Astrocyte (in vitro differentiated cells and primary cell): ENCODE measurements at regions not wholly inside any gene's neighbourhood (a gene's known extent, or its start where the extent isn't known, plus 50 kb on each side); places are given as distances from the start of the nearest gene placed in this dataset.

Experiments
- DNase-seq: peaks from one replicate; pipeline ENCODE4 v3.0.0-alpha.2; 2010; ENCODE audit warnings: low read depth
- FAIRE-seq: peaks from 2 replicates; lab custom pipeline; 2011; peaks lifted over from hg19 to GRCh38; lab: Jason Lieb, UNC
- H2AFZ ChIP-seq: 2 replicates; pipeline ENCODE4 v1.6.0; 2012; ENCODE audit warnings: low read depth, low read length, inconsistent platforms
- H3K27ac ChIP-seq: 2 replicates; pipeline ENCODE4 v1.5.1; 2011; ENCODE audit warnings: low read depth, low read length, inconsistent platforms
- H3K27me3 ChIP-seq: 2 replicates; pipeline ENCODE4 v1.6.0; 2011; ENCODE audit warnings: low read length, inconsistent platforms; ENCODE audit not compliant: insufficient read depth
- H3K36me3 ChIP-seq: 2 replicates; pipeline ENCODE4 v1.5.1; 2011; ENCODE audit warnings: low read length, inconsistent platforms; ENCODE audit not compliant: insufficient read depth
- H3K4me1 ChIP-seq: 2 replicates; pipeline ENCODE4 v1.5.1; 2011; ENCODE audit warnings: low read length, inconsistent platforms; ENCODE audit not compliant: insufficient read depth
- H3K4me2 ChIP-seq: 2 replicates; pipeline ENCODE4 v1.6.0; 2012; ENCODE audit warnings: low read length, inconsistent platforms
- H3K4me3 ChIP-seq: 2 replicates; pipeline ENCODE4 v1.5.1; 2011; ENCODE audit warnings: low read depth, mild to moderate bottlenecking, low read length, inconsistent platforms; ENCODE audit not compliant: insufficient read depth
- H3K79me2 ChIP-seq: 2 replicates; pipeline ENCODE4 v1.6.0; 2012; ENCODE audit warnings: mild to moderate bottlenecking, low read length, inconsistent platforms; ENCODE audit not compliant: insufficient read depth
- H3K9ac ChIP-seq: 2 replicates; pipeline ENCODE4 v1.6.0; 2012; ENCODE audit warnings: mild to moderate bottlenecking, low read length, inconsistent platforms
- H3K9me3 ChIP-seq: 2 replicates; pipeline ENCODE4 v1.5.1; 2012; ENCODE audit warnings: low read depth, mild to moderate bottlenecking, low read length, inconsistent platforms; ENCODE audit not compliant: insufficient read depth
- H4K20me1 ChIP-seq: 2 replicates; pipeline ENCODE4 v1.6.0; 2012; ENCODE audit warnings: low read length, inconsistent platforms; ENCODE audit not compliant: insufficient read depth
- H3K27ac Mint-ChIP-seq: one replicate; pipeline ENCODE4 v1.8.0; 2021; ENCODE audit warnings: mild to moderate bottlenecking, mixed read lengths; ENCODE audit not compliant: unreplicated experiment
- H3K27me3 Mint-ChIP-seq: one replicate; pipeline ENCODE4 v1.8.0; 2021; ENCODE audit warnings: low read depth, mixed read lengths; ENCODE audit not compliant: unreplicated experiment
- H3K36me3 Mint-ChIP-seq: one replicate; pipeline ENCODE4 v1.8.0; 2021; ENCODE audit warnings: low read depth, mixed read lengths; ENCODE audit not compliant: unreplicated experiment
- H3K4me1 Mint-ChIP-seq: one replicate; pipeline ENCODE4 v1.8.0; 2021; ENCODE audit warnings: low read depth, mixed read lengths; ENCODE audit not compliant: unreplicated experiment
- H3K4me3 Mint-ChIP-seq: one replicate; pipeline ENCODE4 v1.8.0; 2021; ENCODE audit warnings: mild to moderate bottlenecking, moderate library complexity, mixed read lengths; ENCODE audit not compliant: unreplicated experiment
- H3K9me3 Mint-ChIP-seq: one replicate; pipeline ENCODE4 v1.8.0; 2021; ENCODE audit warnings: mild to moderate bottlenecking, mixed read lengths; ENCODE audit not compliant: unreplicated experiment
- CTCF ChIP-seq: IDR thresholded peaks from 2 replicates; pipeline ENCODE4 v1.5.1; 2011; ENCODE audit warnings: low read depth, mild to moderate bottlenecking, inconsistent platforms, low read length, moderate library complexity; ENCODE audit not compliant: insufficient read depth
- EZH2 ChIP-seq: IDR thresholded peaks from 2 replicates; pipeline ENCODE4 v1.6.1; 2012; ENCODE audit warnings: mild to moderate bottlenecking, low read length, inconsistent platforms; ENCODE audit not compliant: insufficient read depth

- no peak overlapping the region for H2AFZ ChIP-seq
- Mint-ChIP-seq H3K27ac (no peak overlapping the region), H3K9me3 (peaks cover 6% of the 10 kb centered on the region), H3K4me1 (no peaks in the 10 kb centered on the region), H3K27me3 (no peaks in the 10 kb centered on the region), H3K4me3 (no peak overlapping the region), H3K36me3 (no peaks in the 10 kb centered on the region)
- no peaks in the 10 kb centered on the region for H3K27me3 ChIP-seq
- no peak overlapping the region for H3K9ac ChIP-seq
- DNase-seq (no peak), FAIRE-seq (no peak)
- no peaks in the 10 kb centered on the region for H3K36me3 ChIP-seq
- no peak overlapping the region for H3K27ac ChIP-seq
- H4K20me1 ChIP-seq, result no peaks in the 10 kb centered on the region
- H3K4me3 ChIP-seq, result no peak overlapping the region
- TF ChIP-seq EZH2 (no peak), CTCF (no peak)
- no peaks in the 10 kb centered on the region for H3K4me1 ChIP-seq
- no peaks in the 10 kb centered on the region for H3K79me2 ChIP-seq
- H3K4me2 ChIP-seq, result no peak overlapping the region
- H3K9me3 ChIP-seq, result no peaks in the 10 kb centered on the region
Observed at GRCh38 chr20:55755861-55756260, 249.5 kb downstream of the CBLN4 start.

- no peaks in the 10 kb centered on the region for H3K79me2 ChIP-seq
- H3K4me1 ChIP-seq, result no peaks in the 10 kb centered on the region
- H3K9me3 ChIP-seq, result no peaks in the 10 kb centered on the region
- H3K9ac ChIP-seq, result no peak overlapping the region
- no peak overlapping the region for H2AFZ ChIP-seq
- Mint-ChIP-seq H3K27me3 (no peaks in the 10 kb centered on the region), H3K9me3 (peaks cover 5% of the 10 kb centered on the region), H3K27ac (no peak overlapping the region), H3K4me1 (no peaks in the 10 kb centered on the region), H3K36me3 (no peaks in the 10 kb centered on the region), H3K4me3 (no peak overlapping the region)
- H3K36me3 ChIP-seq, result no peaks in the 10 kb centered on the region
- H3K4me3 ChIP-seq, result no peak overlapping the region
- no peaks in the 10 kb centered on the region for H3K27me3 ChIP-seq
- H3K27ac ChIP-seq, result no peak overlapping the region
- TF ChIP-seq CTCF (no peak), EZH2 (no peak)
- no peaks in the 10 kb centered on the region for H4K20me1 ChIP-seq
- no peak overlapping the region for H3K4me2 ChIP-seq
- no peak for FAIRE-seq
- no peak for DNase-seq
Observed at GRCh38 chr20:55755411-55755810, 249.9 kb downstream of the CBLN4 start.

GRCh38 chr20:55746723-55747122 lies 258.6 kb downstream of the CBLN4 start:
- TF ChIP-seq CTCF (no peak), EZH2 (no peak)
- Histone ChIP-seq H2AFZ (no peak overlapping the region), H3K4me3 (no peak overlapping the region), H3K79me2 (no peaks in the 10 kb centered on the region), H3K9ac (no peak overlapping the region), H3K27ac (no peak overlapping the region), H3K27me3 (no peaks in the 10 kb centered on the region), H3K36me3 (no peaks in the 10 kb centered on the region), H4K20me1 (no peaks in the 10 kb centered on the region), H3K9me3 (no peaks in the 10 kb centered on the region), H3K4me2 (no peak overlapping the region), H3K4me1 (no peaks in the 10 kb centered on the region)
- no peak for DNase-seq
- H3K4me3 Mint-ChIP-seq, result no peak overlapping the region
- H3K36me3 Mint-ChIP-seq, result no peaks in the 10 kb centered on the region
- H3K4me1 Mint-ChIP-seq, result no peaks in the 10 kb centered on the region
- no peak for FAIRE-seq
- H3K27me3 Mint-ChIP-seq, result no peaks in the 10 kb centered on the region
- H3K27ac Mint-ChIP-seq, result no peak overlapping the region
- peaks cover 12% of the 10 kb centered on the region for H3K9me3 Mint-ChIP-seq
